Fibroblast of skin of back (primary cell): ENCODE measurements at regions not wholly inside any gene's neighbourhood (a gene's known extent, or its start where the extent isn't known, plus 50 kb on each side); places are given as distances from the start of the nearest gene placed in this dataset.

Source experiments
- DNase-seq: peaks from one replicate; pipeline ENCODE4 v3.0.0-alpha.2; 2013

DNA sequence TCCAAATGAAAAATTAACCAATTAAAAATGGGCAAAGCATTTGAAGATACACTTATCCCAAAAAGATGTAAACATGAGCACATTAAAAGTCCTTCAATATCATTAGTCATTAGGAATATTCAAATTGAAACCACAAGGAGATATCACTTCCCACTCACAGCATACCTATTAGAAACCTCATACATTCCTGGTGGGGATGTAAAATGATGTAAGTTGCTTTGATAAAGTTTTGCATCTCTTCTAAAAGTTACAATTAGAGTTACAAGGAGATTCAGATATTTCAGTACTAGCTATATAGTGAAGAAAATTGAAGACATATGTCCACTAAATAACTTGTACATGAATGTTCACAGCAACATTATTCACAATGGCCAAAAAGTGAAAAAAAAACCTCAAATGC lies 1109.3 kb upstream of the LCORL start:
- DNase-seq, result peak; percentile 61

DNA sequence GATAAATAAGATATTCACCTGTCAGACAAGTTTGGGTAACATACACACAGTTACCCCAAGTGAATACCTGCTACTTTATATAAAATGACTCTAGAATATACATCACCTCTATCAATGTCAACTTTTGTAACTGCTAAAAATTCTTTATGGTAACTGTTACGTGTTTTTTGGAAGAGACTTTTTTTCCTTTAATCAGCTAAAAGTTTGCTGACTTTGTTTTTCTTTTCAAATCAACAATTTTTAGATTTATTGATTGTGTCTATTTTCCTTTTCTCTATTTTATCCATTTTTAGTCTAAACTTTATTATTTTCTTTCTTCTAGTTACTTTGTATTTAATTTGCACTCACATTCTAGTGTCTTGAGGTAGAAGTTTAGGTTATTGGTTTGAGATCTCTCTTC lies 1106.6 kb upstream of the LCORL start:
- DNase-seq, result no peak

DNA sequence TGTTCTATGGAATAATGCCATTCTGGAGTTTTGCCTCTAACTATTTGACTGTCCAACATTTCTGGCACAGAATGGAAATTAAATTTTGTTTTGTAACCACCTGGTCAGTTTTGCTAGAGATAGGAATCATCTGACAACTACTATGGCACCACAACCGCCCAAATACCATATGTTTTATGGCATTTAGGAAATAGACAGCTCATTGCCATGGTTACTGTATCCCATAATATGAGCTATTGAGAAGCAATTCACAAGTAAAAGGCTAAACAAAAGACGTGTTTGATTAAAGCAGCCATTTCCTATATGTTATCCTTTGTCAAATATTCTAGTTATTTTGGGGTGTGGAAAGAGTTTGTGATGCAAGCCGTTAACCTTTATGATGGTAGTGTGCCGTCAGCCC lies 1105.3 kb upstream of the LCORL start:
- no peak for DNase-seq

DNA sequence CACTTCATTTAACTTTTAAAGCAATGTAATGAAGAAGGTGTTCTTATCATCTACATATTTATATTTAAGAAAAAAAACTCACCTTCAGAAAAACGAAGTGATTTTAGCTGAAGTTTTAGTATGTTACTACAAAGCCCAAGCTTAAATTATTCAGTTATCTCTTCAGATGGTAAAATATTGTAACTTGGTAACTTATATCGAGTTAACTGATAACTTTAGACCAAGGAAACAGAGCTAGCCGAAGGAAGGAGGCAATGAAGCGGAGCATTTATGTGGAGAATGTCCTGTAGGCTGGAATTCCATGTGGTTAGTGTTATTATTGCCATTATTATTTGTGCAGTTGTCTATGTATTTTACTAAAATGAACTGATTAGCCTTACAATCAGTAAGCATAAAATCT lies 1102.1 kb upstream of the LCORL start:
- no peak for DNase-seq

DNA sequence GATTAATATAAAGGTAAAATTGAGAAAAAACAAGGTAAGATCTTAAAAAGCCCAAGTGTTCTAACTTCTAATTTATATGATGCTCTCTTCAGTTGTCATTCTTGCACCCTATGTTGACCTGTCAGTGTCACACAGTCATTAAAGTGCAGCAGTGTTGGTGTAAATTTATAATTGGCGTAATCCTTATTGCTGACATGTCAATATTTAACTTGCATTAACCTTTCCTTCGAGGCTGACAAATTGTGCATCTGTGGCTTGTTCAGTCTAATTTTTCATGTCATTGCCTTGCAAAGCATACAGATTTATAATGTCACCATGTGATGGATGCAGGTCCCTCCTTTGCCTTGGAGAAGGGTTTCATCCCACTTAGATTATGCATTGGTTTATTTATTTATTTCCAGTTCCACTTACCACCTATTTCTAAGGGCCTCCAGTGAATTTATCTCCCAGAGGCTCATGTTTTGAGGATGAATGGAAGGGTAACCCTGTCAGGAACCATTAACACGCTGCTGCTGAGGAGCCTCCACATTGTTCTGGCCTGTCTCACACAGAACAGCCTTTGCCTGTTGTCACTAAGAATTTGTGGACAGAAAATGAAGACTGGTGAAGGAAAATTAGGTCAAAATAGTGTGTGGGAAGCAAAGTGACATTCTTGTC lies 1098.5 kb upstream of the LCORL start:
- DNase-seq, result no peak

DNA sequence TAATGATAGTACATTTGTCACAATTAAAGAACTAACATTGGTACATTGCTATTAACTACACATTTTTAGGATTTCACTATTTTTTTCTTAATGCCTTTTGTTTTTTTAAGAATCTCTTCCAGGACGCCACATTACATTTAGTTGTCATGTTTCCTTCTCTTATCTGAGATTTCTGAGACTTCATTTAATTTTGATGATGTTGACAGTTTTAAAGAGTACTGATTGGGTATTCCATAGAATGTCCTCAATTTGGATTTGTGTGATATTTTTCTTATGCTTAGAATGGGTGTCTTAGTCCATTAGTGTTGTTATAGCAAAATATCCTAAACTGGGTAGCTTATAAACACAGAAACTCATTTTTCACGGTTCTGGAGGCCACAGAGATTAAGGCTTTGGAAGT lies 1095.5 kb upstream of the LCORL start:
- no peak for DNase-seq

DNA sequence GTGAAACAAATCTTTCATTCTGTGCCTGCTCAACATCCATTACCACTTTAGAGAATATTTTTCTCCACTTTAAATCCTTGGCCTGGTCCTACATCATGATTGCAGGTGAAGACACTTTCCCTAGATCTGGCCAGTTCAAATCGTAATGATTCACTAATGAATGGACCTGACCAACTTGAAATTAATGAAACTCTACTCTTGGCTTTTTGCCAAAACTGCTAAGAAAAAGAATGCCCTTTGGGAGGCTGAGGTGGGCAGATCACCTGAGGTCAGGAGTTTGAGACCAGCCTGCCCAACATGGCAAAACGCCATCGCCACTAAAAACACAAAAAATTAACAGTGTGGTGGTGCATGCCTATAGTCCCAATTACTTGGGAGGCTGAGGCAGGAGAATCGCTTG lies 1082.6 kb upstream of the LCORL start:
- no peak for DNase-seq

DNA sequence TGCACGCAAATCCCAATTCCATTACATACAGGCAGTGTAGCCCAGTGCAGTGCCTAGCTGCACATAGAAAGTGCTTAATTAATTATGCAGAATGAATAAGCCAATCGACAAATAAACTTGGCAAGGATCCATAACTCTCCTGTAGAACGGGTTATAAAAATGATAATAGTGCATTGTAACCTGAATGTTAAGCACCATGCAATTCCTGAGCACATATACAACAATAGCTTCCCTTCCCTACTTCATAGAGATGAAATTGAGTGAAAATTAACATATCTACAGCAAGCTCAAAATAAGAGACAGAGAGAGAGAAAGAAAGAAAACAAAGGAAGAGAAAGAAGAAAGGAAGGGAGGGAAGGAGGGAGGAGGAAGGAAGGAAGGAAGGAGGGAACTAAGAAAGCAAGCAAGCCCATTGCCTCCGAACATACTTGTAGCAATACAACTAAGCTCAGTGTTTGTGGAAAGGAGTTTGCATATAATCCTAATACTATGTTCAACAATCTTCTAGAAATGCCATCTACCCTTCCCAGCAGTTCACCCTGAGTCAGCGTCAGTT lies 1074.0 kb upstream of the LCORL start:
- no peak for DNase-seq

DNA sequence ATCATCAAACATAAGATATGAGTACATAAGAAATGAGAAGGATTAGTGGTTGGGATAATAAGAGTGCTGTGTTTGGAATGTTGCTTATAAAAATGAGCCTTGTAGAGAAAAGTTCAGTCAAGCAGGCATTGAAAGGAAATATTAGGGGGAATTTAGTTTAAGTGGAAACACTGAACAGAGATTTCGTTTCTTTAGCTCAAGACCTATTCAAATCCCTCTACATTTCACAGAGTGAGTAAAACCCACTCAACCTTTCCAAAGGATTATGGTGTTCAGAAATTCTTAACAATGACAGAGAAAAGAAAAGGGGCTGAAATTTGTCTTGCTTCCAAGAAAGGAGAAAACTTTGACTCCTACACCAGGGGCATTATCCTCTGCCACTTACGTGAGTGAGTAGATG lies 1072.4 kb upstream of the LCORL start:
- DNase-seq, result no peak

DNA sequence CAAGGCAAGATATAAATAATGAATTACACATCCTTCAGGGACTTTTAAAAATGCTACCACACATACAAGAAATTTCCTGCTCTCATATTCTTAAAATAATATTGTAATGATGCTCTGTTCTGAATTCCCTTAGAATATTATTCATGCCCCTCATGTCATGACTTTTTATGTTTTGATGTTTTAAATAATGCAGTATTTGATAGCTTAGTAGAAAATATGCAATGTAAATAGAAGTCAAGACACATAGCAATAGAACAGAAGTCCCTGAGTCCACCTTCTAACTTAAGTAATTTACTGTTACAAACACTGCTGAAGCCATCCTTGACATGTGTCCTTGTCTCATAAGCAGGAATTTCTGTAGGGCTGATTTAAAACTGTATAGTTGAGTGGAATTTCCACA lies 1071.2 kb upstream of the LCORL start:
- DNase-seq, result no peak

DNA sequence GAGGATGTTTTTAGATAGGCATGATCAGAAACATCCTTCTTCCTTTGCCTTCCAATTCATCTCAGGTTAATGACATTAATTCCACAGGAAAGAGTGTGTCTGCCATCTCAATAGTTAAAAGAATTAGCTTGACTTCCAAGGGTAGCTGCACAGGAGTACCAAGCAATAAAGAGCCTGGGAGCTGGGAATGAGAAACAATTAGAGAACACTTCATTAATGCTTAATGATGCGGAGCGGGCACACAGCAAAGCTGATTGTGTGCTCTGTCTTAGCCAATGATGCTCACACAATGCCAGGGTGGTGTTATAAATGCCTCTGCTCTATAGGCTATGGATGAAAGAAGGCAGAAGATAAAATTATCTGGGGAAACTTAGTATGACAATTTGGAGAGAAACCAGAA lies 1052.5 kb upstream of the LCORL start:
- no peak for DNase-seq

DNA sequence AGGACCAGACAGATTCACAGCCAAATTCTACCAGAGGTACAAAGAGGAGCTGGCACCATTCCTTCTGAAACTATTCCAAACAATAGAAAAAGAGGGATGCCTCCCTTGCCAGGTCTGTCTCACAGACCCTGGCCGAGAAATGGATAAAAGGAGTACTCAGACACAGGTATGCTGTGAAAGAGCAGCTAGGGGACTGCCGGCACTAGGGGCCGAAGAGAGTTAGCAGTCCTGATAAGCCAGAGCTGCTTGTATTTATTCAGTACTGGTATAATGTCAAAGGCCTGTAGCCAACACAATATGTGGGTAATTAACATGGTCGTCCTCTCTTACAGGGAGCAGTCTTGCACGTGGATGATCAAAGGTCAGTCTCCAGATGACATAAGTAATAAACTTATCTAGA lies 1042.1 kb upstream of the LCORL start:
- DNase-seq, result no peak

DNA sequence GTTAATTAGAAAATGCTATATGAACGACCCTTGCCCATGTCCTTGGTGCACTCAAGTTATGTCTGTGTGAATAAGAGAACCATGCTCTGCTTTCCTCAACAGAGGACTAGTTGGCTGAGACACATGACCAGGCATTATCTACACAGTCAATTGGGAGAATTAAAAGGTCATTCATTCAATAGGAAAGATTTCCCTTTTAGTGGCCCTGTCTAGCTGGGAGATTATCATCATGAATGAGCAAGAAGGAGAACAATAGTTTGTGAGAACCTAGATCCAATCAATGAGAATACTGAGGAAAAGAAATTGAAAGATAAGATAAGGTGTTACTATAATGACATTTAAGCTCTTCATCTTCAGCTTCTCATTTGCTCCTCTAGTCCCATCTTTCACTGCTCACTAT lies 1033.4 kb upstream of the LCORL start:
- DNase-seq, result no peak

DNA sequence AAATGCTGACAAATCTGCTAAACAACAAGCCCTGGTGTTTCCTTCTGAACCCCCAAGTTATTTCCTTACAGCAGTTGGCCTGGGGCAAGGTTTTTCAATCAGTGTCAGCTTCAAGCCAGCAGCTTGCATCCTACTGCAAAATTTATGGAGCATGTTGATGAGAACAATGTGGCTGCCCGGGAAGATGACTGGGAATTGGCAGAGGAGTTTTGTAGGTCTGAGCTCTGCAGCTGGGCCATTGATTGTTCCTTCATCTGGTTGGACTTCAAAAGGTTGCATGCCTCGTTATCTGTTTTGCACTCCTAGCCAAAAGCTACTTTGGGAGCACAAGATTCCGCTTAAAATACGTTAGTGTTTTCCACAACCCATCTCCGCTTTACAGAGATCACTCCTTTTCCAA lies 1030.3 kb upstream of the LCORL start:
- DNase-seq, result no peak

DNA sequence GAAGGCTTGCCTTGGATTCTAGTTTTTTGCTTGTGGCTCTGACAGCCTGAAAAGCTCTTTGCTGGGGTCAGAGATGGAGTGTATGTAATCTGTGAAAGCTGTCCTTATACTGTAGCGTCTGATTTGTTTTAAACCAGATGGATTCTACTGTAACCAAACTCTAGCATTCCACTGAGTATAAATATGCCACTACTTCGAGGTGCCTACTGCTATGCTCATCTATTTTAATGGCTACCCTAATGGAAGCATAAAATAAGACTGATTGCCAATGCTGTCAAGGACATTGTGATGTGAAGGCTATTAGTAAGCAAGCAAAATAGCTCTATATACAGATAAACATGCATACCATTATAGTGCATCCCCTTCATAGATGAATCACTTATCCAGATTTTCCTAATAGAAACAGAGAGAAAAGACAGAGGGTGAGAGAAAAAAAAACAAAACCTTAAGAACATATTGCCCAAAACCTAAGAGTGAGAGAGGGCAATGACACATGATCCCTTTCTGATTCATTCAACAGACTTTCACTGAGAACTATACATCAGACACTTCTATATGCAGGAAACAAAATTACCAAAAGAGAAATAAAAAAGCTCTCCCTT lies 1025.8 kb upstream of the LCORL start:
- DNase-seq, result peak; percentile 2

DNA sequence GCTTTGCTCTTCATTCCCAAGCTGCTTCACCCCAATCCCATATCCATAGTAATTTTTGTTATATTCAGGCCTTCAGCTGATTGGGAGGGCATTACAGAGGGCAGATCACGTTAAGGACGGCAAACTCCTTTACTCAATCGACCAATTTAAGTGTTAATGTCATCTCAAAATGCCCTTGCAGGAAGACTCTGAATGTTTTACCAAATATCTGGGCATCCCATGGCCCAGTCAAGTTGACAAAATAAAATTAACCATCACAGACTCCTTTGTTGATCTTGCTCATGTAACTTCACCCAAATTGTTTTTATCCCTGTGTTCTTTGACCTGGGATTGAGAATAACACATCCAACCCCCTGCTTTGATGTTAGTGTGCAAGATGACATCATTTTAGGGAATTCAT lies 1018.3 kb upstream of the LCORL start:
- no peak for DNase-seq

DNA sequence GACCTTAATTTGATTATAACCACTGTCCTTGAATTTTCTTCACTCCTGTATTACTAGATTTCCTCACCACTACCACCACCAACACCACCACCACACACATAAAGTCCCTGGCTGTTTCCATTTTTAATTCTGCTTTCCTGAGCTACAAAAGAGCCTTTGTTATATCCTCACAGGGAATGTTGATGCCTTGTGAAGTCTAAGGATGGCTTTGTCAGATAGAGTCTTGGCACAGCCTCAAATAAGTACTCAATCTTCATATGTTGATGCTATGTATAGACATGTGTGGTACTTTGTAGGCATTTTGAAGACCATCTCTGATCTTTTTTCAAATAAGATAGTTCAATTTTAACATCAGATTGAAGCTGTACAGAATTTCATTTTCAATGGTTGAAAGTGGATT lies 1016.7 kb upstream of the LCORL start:
- no peak for DNase-seq

DNA sequence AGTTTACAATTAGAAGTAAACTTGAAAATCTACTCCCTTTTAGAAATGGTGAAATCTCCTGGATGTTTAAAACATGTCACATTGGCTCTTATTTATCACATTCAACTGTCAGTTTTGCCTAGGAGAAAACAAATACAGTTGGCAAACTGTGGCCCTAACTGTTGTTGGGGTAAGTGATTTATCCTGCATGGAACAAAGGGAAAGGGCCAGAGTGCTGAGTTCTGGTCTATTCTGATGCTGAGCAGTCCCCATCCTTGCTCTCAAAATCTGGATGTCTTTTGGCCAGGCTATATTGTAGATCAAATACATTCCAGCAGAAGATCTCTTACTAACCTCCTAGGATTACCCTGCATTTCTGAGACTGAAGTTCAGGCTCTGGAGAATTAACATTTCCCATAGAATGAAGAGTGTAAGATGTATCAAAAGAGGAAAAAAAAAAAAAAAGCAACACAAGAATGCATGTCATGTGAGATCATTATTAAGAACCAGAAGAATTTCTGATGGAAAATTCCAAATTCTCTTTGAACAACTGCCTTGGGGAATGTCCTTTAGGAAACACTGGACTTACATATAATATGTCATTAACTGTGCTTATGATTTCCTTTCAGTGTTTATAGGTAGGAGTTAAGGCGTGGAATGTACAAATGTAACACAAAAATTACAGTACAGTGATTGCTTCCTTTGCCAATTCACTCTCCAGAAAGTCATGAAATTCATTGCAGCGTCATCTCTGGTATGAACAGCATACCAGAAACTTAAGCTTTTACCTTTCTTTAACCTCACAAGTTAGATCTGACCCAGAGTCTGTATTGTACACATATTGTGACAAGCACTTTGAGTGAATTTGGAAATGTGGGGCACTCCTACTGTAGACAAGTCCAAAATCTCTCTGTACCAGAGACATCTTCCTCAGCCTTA lies 1012.5 kb upstream of the LCORL start:
- peak; percentile 0 for DNase-seq

DNA sequence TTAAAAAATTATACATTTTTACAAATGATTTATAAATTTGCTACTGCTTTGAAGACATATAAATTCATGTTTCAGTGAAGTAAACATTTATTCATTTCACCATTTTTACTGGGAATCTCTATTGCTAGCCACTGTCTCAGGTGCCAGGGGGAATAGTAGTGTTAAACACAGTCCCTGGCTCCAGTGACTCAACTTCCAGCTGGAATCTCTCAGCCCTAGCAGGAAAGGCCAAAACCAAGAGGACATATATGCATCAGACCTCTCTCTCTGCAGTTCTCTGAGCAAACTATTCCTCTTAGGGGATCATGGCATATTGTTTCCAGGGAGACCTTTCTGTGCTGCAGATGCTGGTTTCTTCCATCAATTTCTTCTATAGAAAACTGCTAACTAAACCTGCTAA lies 1009.0 kb upstream of the LCORL start:
- no peak for DNase-seq

DNA sequence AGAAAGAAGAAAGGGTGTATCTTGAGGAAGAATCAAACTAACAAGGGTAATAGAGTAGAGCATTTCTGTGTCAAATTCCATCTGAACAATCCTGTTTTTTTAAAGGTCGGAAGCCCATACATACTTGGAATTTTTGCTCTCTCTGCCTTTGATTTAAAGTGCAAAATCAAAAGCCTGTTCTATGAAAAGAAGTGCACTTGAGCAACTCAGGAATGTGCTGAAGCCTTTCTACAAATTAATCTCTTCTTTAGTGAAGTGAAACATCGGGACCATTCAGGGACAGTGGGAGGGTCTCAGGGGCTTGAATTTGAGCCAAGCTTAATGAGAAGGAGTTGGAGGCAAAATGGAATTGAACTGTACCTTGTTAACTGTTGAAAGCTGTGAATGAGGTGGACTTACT lies 1008.5 kb upstream of the LCORL start:
- peak; percentile 18 for DNase-seq

DNA sequence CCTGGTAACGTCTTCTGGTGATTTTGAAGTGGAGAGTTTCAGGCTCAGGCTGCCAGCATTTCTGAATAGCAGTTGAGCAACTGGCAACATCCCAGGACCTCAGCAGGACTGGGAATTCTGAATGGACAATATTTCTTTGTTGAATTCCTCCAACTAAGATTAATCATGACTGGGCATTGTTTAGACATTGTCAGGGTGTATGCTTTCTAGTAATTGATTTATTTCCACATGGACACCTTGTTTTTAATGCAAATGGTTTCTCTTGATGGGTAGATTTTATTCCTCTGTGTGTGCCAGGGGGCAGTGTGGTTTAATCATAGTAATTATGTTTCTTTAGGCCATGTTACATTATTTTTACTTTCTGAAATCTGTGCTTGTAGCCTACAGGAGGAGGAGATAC lies 1004.7 kb upstream of the LCORL start:
- no peak for DNase-seq

DNA sequence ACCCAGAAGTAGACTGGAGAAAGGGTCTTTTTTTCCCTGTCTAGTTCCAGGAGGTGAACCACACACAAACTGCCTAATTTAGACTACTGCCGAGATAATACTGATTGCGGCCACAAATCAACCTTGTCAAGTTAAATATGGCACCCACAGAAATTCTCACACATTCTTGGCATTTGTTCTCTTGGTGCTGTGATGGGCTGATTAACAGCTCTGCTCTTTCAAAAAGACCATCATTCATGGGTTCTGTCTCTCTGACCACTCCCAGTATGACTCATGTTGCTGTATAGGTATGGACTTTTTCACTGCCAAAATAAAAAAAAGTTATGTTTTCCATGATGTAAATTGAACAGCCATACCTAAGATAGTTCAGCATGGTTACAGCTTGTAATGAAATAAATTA lies 1003.5 kb upstream of the LCORL start:
- DNase-seq, result no peak

DNA sequence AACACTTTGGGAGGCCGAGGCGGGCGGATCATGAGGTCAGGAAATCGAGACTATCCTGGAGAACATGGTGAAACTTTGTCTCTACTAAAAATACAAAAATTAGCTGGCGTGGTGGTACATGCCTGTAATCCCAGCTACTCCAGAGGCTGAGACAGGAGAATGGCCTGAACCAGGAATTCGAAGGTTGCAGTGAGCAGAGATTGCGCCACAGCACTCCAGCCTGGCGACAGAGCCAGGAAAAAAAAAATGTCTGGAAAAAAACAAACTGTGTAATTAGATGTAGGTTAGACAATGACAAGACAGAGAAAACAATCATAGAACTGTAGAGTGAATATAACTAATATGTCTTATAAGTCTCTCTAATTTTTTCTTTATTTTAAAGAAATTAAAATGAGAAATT lies 1002.5 kb upstream of the LCORL start:
- DNase-seq, result no peak

DNA sequence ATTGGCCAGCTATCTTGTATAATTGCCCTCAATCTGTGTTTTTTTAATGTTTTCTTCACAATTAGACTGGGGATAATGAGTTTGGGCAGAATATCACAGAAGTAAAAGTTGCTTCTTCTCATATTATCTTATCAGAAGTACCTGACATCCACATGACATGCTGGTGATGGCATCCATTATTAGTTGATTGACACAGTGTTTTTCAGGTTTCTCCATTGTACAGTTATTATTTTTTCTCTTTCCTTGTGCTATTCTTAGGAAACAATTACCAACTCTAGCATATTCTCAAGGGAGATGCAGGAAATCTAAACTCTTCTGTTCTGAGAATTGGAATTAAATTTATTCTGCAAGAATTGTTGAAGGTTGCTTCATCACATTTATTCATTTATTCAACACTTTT lies 1000.1 kb upstream of the LCORL start:
- DNase-seq, result no peak
